ENCODE measurements at regions not wholly inside any gene's neighbourhood (a gene's known extent, or its start where the extent isn't known, plus 50 kb on each side); places are given as distances from the start of the nearest gene placed in this dataset.

DNA sequence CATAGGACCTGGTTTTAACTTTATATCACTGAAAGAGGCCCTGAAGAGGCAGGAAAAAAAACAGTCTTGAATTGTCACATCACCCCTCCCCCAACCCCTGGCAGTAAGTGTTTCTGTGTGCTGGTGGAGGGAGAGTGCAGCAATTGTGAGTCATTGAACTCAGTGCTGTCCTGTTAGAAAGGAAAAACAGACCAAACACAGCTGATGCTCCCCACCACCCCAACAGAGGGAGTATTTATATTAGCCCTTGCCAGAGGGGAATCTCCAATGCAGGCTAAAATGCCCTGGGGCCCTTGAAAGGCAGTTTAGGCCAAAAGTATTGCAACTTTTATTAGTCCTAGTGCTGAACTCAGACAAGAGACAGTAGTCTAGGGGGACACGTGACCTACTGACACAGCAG is 197.8 kb upstream of the AGTR2 start:
- TF ChIP-seq POLR2A (IDR thresholded peaks at IDR 0.05) (no peak), POLR2AphosphoS5 (IDR thresholded peaks at IDR 0.05) (no peak)
- TF ChIP-seq, protein P1, sequence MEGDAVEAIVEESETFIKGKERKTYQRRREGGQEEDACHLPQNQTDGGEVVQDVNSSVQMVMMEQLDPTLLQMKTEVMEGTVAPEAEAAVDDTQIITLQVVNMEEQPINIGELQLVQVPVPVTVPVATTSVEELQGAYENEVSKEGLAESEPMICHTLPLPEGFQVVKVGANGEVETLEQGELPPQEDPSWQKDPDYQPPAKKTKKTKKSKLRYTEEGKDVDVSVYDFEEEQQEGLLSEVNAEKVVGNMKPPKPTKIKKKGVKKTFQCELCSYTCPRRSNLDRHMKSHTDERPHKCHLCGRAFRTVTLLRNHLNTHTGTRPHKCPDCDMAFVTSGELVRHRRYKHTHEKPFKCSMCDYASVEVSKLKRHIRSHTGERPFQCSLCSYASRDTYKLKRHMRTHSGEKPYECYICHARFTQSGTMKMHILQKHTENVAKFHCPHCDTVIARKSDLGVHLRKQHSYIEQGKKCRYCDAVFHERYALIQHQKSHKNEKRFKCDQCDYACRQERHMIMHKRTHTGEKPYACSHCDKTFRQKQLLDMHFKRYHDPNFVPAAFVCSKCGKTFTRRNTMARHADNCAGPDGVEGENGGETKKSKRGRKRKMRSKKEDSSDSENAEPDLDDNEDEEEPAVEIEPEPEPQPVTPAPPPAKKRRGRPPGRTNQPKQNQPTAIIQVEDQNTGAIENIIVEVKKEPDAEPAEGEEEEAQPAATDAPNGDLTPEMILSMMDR (IDR thresholded peaks at IDR 0.05 in 8 of 11, conservative IDR thresholded peaks at IDR 0.05 in 3 of 11), result no peak
